ENCODE measurements at regions not wholly inside any gene's neighbourhood (a gene's known extent, or its start where the extent isn't known, plus 50 kb on each side); places are given as distances from the start of the nearest gene placed in this dataset.

DNA sequence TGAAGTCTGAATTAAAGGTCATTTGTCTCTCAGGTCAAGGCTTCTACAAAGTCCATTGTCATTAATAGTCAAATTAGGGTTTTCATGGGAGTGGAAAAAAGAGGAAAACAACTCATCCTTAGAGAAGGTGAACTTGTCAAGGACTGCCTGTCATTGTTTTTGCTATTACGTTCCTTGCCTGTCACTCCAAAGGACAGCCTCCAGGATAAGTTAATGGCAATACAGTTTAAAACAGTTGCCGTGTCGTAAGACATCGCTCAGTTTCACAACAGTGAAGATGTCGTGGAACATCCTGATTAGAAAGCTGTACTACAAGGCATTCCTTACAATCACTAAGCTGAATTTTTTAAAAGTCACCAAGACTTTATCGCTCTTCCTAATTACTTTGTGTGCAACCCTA, 466.8 kb upstream of the SMIM31 start:
- TF ChIP-seq EZH2phosphoT487 (IDR thresholded peaks at IDR 0.05; ENCODE audit: insufficient read depth, low read depth) (no peak), EZH2 (IDR thresholded peaks at IDR 0.05; ENCODE audit: insufficient read depth, poor library complexity, severe bottlenecking) (no peak)

Data from GM23248 (cell line).